AG10803 (cell line): ENCODE measurements at regions not wholly inside any gene's neighbourhood (a gene's known extent, or its start where the extent isn't known, plus 50 kb on each side); places are given as distances from the start of the nearest gene placed in this dataset.
A peak's percentile ranks its signal among the peaks of the same experiment; 100 is the strongest.

Source experiments
- DNase-seq: peaks from one replicate; pipeline ENCODE4 v3.0.0; 2010; ENCODE audit warnings: low read depth
- H3K4me3 ChIP-seq: 2 replicates; pipeline ENCODE4 v1.5.1; 2011; ENCODE audit warnings: mild to moderate bottlenecking, low read length, control low read depth
- TF ChIP-seq, protein P1 (sequence below): conservative IDR thresholded peaks from 2 replicates; pipeline ENCODE4 v1.5.1; 2011; ENCODE audit warnings: mild to moderate bottlenecking, low read length, control low read depth, inconsistent platforms

GRCh38 chr16:51085271-51085670, 65.8 kb downstream of the SALL1 start:
- H3K4me3 ChIP-seq, result no peak overlapping the region
- no peak for DNase-seq
- TF ChIP-seq, protein P1, sequence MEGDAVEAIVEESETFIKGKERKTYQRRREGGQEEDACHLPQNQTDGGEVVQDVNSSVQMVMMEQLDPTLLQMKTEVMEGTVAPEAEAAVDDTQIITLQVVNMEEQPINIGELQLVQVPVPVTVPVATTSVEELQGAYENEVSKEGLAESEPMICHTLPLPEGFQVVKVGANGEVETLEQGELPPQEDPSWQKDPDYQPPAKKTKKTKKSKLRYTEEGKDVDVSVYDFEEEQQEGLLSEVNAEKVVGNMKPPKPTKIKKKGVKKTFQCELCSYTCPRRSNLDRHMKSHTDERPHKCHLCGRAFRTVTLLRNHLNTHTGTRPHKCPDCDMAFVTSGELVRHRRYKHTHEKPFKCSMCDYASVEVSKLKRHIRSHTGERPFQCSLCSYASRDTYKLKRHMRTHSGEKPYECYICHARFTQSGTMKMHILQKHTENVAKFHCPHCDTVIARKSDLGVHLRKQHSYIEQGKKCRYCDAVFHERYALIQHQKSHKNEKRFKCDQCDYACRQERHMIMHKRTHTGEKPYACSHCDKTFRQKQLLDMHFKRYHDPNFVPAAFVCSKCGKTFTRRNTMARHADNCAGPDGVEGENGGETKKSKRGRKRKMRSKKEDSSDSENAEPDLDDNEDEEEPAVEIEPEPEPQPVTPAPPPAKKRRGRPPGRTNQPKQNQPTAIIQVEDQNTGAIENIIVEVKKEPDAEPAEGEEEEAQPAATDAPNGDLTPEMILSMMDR, result no peak

DNA sequence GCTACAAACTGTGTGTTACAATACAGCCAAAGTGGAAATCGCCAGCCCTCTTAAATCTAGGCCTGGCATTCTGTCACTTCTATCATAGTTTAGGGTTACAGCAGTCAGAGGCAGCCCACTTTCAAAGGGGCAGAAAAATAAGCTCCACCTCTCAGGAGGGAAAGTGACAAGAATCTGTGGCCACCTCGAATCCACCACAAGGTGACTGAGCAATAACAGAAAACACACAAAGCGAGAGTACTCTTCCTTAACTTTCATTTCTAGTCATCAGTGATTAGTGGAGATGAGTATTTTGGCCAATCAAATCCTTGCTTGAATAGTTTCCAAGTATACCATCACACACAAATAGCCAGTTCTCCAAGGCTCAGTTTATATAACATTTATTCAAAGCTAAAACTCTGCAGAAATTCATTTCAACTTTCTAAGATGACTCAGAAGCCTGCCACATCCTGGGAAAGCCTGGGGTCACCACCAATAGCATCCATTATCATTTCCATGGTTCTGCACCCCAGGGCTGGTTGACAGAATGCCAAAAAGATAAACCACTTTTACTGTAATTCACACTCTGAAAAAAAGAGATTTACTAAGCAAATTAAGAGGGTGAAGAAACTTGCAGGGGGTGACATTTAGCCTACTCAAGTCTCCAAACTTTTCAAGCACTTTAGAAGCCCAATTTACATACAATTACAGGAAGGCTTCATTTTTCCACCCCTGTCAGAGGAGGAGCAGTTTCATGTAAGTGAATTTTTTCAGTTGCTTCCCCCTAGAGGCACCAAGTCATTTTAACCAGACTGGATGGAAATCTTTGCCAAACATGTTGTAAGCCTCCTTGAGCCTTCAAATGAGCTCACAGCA, 66.8 kb downstream of the SALL1 start:
- H3K4me3 ChIP-seq, result no peak overlapping the region
- DNase-seq, result peak; percentile 5
- TF ChIP-seq, protein P1, result no peak

- no peak for DNase-seq
- TF ChIP-seq, protein P1, result no peak
- no peak overlapping the region for H3K4me3 ChIP-seq
Measured at GRCh38 chr16:51072591-51072990, 78.5 kb downstream of the SALL1 start.

DNA sequence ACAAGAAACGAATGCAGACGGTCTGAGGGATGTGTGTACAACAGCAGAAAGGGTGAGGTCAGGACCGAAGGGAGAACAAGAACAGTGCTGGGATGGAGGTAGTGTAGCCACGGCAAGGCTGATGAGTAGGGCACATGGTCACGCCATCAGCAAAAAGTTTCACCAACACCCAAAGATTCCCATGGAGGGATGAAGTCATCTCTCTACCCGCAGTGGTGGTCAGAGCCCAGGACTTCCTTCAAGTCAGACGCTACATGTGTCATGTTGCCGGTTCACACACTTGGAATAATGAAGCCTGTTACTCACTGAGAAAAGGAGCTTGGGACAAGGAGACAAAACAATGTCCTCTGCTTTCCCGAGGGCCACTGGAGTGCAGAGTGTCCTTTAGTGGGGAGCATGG, 79.7 kb downstream of the SALL1 start:
- TF ChIP-seq, protein P1, result no peak
- H3K4me3 ChIP-seq, result no peak overlapping the region
- DNase-seq, result no peak

DNA sequence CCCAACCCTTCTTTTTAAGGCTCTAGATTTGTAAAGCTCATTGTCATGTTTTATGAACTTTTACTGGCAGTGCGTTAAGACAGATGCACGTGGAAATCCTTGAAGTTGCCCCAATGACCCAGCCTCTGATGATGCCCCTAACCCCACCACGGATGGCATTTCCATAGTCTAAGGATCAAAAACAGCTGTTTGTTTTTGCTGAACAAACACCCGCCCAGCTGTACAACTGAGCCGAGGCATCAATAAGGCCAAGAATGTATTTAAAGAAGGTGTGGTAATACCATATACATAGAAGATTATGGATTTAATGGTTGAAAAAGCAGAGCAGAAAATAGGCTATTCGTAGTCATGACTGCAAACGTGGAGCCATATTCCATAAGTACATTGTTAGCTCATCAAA, 83.7 kb downstream of the SALL1 start:
- DNase-seq, result no peak
- no peak overlapping the region for H3K4me3 ChIP-seq
- TF ChIP-seq, protein P1, result no peak

- H3K4me3 ChIP-seq, result no peak overlapping the region
- TF ChIP-seq, protein P1, result no peak
- no peak for DNase-seq
Measured at GRCh38 chr16:51062039-51062438, 89.0 kb downstream of the SALL1 start.

DNA sequence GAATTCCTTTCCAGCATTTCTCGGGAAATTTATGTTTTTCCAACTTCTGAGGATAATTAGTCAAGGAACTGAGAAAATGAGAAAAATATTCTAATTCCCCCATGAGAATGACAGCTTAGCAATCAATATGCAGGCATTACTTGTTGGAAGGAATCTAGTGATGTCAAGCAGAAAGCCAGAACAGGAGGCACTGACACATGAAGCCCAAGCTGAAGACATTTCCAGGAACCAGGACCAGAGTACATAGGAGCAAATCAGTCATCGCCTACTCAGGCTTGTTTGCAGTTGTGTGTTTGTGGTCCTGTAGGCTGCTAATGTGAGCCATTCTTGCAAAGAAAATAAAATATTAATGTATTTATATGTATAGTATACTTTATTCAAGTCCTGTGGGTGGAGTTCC, 89.7 kb downstream of the SALL1 start:
- TF ChIP-seq, protein P1, result no peak
- H3K4me3 ChIP-seq, result no peak overlapping the region
- no peak for DNase-seq
